ENCODE measurements at regions not wholly inside any gene's neighbourhood (a gene's known extent, or its start where the extent isn't known, plus 50 kb on each side); places are given as distances from the start of the nearest gene placed in this dataset.

- TF ChIP-seq EP300 (conservative IDR thresholded peaks at IDR 0.05; ENCODE audit: poor library complexity, severe bottlenecking) (no peak), RAD21 (conservative IDR thresholded peaks at IDR 0.05) (no peak), POLR2AphosphoS5 (IDR thresholded peaks at IDR 0.05) (no peak), CTCF (IDR thresholded peaks at IDR 0.05; ENCODE audit: poor library complexity, severe bottlenecking) (no peak), EZH2 (IDR thresholded peaks at IDR 0.05; ENCODE audit: borderline replicate concordance, insufficient read depth, low read length, poor library complexity, severe bottlenecking) (no peak), MXI1 (conservative IDR thresholded peaks at IDR 0.05; ENCODE audit: poor library complexity, severe bottlenecking) (no peak), TAF1 (IDR thresholded peaks at IDR 0.05; ENCODE audit: low read depth) (no peak), SMC3 (conservative IDR thresholded peaks at IDR 0.05; ENCODE audit: poor library complexity) (no peak), REST (IDR thresholded peaks at IDR 0.05; ENCODE audit: borderline replicate concordance) (no peak)
These were observed 888.1 kb downstream of the PDCD6IP start for GRCh38 chr3:34686541-34686940.

Data from neural cell (in vitro differentiated cells).